ENCODE measurements at regions not wholly inside any gene's neighbourhood (a gene's known extent, or its start where the extent isn't known, plus 50 kb on each side); places are given as distances from the start of the nearest gene placed in this dataset.

DNA sequence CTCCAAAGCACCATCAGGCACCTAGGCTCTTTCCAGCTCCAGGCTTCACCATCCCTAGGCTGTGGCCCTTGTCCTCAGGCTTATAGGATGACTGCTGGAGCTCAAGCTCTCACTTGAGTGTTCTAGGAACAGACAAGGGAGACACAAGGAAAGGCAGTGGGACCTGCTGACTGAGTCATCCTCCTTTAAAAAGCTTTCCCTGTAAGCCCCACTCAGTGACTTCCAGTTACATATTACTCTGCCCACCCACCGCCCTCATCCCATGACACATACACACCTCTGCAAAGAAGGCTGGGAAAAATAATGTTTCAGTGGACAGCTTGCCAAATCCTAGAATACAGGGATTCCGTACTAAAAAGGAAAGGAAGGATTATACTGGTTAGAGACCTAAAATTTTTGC is 154.2 kb upstream of the ZNF366 start:
- no peaks in the 10 kb centered on the region for H3K9me3 ChIP-seq
- no peak for DNase-seq
- 85 to 92% methylated on average over 2 of the region's 2 CpGs for WGBS, 2 donors
- intact Hi-C loops (cut with DNase I), result no loop called here
- H3K4me1 ChIP-seq, result no peaks in the 10 kb centered on the region
- H3K4me3 ChIP-seq (replicated peaks in 1 of 3), result no peak overlapping the region
- H3K27me3 ChIP-seq, result no peaks in the 10 kb centered on the region
- no peaks in the 10 kb centered on the region for H3K36me3 ChIP-seq
- H3K27ac ChIP-seq, result no peak overlapping the region
- no peak for TF ChIP-seq POLR2A (IDR thresholded peaks at IDR 0.05)
- TF ChIP-seq, protein P1, sequence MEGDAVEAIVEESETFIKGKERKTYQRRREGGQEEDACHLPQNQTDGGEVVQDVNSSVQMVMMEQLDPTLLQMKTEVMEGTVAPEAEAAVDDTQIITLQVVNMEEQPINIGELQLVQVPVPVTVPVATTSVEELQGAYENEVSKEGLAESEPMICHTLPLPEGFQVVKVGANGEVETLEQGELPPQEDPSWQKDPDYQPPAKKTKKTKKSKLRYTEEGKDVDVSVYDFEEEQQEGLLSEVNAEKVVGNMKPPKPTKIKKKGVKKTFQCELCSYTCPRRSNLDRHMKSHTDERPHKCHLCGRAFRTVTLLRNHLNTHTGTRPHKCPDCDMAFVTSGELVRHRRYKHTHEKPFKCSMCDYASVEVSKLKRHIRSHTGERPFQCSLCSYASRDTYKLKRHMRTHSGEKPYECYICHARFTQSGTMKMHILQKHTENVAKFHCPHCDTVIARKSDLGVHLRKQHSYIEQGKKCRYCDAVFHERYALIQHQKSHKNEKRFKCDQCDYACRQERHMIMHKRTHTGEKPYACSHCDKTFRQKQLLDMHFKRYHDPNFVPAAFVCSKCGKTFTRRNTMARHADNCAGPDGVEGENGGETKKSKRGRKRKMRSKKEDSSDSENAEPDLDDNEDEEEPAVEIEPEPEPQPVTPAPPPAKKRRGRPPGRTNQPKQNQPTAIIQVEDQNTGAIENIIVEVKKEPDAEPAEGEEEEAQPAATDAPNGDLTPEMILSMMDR (IDR thresholded peaks at IDR 0.05), result no peak

DNA sequence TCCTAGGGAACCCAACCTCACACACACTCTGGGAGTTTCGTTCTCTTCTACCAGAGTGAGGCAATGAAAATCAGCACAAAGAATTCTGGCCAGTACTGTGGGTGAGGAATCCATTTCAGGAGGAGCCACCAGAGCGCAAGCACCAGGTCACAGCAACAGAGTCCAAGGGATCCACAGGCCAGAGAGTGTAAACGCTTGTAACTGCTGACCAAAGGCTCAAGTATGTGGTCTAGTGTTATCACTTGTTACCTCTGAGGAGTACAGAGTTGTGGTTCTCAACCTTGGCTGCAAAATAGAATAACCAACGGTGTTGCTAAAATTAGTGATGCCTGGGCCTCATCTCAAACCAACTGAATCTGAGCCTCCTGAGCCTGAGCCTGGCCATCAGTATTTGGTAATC is 152.5 kb upstream of the ZNF366 start:
- H3K4me3 ChIP-seq (replicated peaks in 1 of 3), result no peak overlapping the region
- TF ChIP-seq POLR2A (IDR thresholded peaks at IDR 0.05), result no peak
- TF ChIP-seq, protein P1 (IDR thresholded peaks at IDR 0.05), result no peak
- H3K36me3 ChIP-seq, result no peaks in the 10 kb centered on the region
- no peak for DNase-seq
- intact Hi-C loops (cut with DNase I), result no loop called here
- 95 to 99% methylated on average over 4 of the region's 4 CpGs for WGBS, 2 donors
- no peak overlapping the region for H3K27ac ChIP-seq
- no peaks in the 10 kb centered on the region for H3K27me3 ChIP-seq
- no peaks in the 10 kb centered on the region for H3K9me3 ChIP-seq
- no peaks in the 10 kb centered on the region for H3K4me1 ChIP-seq

DNA sequence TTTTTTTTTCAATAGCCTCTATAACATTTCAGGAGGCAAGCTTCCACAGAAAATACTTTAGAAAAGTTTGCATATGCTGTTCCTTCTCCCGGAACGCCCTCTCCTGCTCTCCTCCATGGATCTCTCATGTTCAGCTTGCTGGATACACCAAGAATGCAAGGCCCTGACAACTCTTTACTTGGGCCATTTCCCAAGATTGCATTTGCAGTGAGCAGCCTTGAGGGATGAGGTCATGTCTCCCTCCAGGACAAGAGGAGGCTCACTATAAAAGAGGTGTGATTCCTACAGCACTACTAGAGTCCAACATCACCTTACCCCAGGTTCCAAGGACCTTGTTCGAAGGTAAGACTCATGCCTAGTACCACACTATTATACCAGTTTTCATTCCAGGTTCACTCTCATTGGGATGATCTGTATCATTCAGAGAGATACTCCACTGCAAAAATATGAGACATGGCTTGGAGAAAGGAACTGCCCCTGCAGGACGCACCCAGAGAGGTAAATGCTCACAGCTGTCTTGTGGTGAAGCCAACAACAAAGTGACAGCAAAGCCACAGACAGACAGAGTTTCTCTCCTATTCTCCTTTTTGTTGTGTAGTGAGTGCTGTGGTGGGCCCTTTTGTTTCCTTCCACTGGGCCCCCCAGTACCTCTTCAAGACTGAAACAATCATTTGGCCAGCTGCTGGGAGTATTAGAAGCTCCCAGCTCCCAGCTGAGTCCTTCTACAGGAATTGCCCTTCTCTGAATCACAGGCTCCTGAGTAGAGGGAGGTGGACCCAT is 151.7 kb upstream of the ZNF366 start:
- 95 to 97% methylated on average over 4 of the region's 4 CpGs for WGBS, 2 donors
- intact Hi-C loops (cut with DNase I), result no loop called here
- no peak overlapping the region for H3K27ac ChIP-seq
- TF ChIP-seq, protein P1 (IDR thresholded peaks at IDR 0.05), result no peak
- TF ChIP-seq POLR2A (IDR thresholded peaks at IDR 0.05), result no peak
- H3K9me3 ChIP-seq, result no peaks in the 10 kb centered on the region
- DNase-seq, result no peak
- H3K27me3 ChIP-seq, result no peaks in the 10 kb centered on the region
- no peak overlapping the region for H3K4me3 ChIP-seq (replicated peaks in 1 of 3)
- H3K4me1 ChIP-seq, result no peaks in the 10 kb centered on the region
- H3K36me3 ChIP-seq, result no peaks in the 10 kb centered on the region

DNA sequence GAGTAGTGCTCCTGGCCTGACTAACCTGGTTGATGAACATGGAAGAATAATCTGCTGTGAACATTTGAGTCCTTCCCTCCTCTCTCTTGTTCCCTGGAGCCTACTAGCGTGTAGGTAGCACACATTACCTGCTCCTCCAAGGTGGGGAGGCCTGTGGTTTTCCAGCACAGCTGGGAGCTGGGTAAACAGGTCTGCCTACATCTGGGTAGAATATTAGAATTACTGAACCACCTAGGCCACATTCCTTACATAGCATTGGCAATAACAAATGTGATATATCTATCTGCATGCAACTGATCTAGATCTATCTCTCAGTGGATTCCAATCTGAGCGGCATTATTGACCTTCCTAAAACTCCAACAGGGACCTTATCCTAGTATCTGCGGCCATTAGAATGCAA is 151.0 kb upstream of the ZNF366 start:
- TF ChIP-seq, protein P1 (IDR thresholded peaks at IDR 0.05), result no peak
- no peak for TF ChIP-seq POLR2A (IDR thresholded peaks at IDR 0.05)
- no peak overlapping the region for H3K27ac ChIP-seq
- no peaks in the 10 kb centered on the region for H3K4me1 ChIP-seq
- H3K36me3 ChIP-seq, result no peaks in the 10 kb centered on the region
- DNase-seq, result no peak
- no peaks in the 10 kb centered on the region for H3K9me3 ChIP-seq
- WGBS, 2 donors, result 97 to 98% methylated on average over 3 of the region's 3 CpGs
- no peaks in the 10 kb centered on the region for H3K27me3 ChIP-seq
- H3K4me3 ChIP-seq (replicated peaks in 1 of 3), result no peak overlapping the region
- intact Hi-C loops (cut with DNase I), result no loop called here

DNA sequence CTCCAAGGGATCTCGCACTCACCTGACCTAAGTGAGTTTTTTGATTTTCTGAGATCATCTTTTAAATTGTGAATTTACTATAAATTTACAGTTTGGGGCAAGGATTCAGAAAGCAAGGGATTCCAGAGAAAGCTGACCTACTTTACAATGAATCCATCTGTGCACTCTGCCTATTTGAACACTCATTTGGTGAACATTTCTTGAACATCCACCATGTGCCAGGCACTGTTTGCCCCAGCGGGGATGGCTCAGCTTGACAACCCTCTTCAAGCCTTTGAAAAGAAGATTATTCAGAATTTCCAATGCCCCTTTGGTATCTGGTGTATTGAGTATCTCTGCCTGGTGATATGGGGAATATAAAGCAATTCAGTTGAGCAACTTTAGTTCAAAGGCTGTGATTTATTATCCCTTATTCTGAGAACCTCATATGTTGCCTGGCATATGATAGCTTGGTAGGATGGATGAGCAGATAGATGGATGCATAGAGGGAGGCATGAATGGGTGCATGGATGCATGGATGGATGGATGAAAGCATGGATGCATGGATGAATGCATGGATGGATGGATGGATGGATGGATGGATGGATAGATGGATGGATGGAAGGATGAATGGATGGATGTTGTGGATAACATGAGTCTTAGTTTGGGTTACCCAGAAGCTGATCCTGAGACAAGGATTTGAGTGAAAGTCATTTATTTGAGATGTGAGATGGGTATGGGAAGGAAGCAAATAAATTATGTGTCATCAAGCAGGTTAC is 149.7 kb upstream of the ZNF366 start:
- no peak overlapping the region for H3K4me3 ChIP-seq (replicated peaks in 1 of 3)
- H3K4me1 ChIP-seq, result no peaks in the 10 kb centered on the region
- 96 to 100% methylated on average over 2 of the region's 2 CpGs for WGBS, 2 donors
- no peaks in the 10 kb centered on the region for H3K9me3 ChIP-seq
- no peaks in the 10 kb centered on the region for H3K27me3 ChIP-seq
- TF ChIP-seq, protein P1 (IDR thresholded peaks at IDR 0.05), result no peak
- H3K27ac ChIP-seq, result no peak overlapping the region
- intact Hi-C loops (cut with DNase I), result no loop called here
- H3K36me3 ChIP-seq, result no peaks in the 10 kb centered on the region
- no peak for DNase-seq

Measured in thyroid gland (tissue), 4 donors.